H54 (cell line): ENCODE measurements at regions not wholly inside any gene's neighbourhood (a gene's known extent, or its start where the extent isn't known, plus 50 kb on each side); places are given as distances from the start of the nearest gene placed in this dataset.
A peak's percentile ranks its signal among the peaks of the same experiment; 100 is the strongest.
"Not testable (repeated sequence)": the region's sequence is repeated elsewhere in the genome, so short reads cannot be mapped to it uniquely, and the experiment has no call there.

ENCODE experiments used
- DNase-seq: peaks from one replicate; pipeline ENCODE4 v3.0.0; 2011; ENCODE audit warnings: low spot score, mixed read lengths; ENCODE audit not compliant: insufficient read length
- FAIRE-seq: peaks from 3 replicates; lab custom pipeline; 2011; peaks lifted over from hg19 to GRCh38; lab: Jason Lieb, UNC
- POLR2A ChIP-seq: IDR thresholded peaks from 2 replicates; pipeline ENCODE4 v1.6.1; 2011; ENCODE audit warnings: low read depth, mild to moderate bottlenecking, low read length

GRCh38 chr18:55753643-55754263 lies 165.8 kb upstream of the TCF4 start:
- DNase-seq (peak; percentile 16), FAIRE-seq (peak; percentile 61)
- TF ChIP-seq POLR2A, result no peak

- TF ChIP-seq POLR2A, result no peak
- FAIRE-seq, result no peak
- DNase-seq, result no peak
These were observed 163.5 kb upstream of the TCF4 start for GRCh38 chr18:55751476-55751875.

GRCh38 chr18:55748227-55748738 lies 160.3 kb upstream of the TCF4 start:
- no peak for TF ChIP-seq POLR2A
- DNase-seq (no peak), FAIRE-seq (no peak)

GRCh38 chr18:55744206-55744605 lies 156.2 kb upstream of the TCF4 start:
- TF ChIP-seq POLR2A, result no peak
- FAIRE-seq, result no peak
- no peak for DNase-seq

GRCh38 chr18:55743736-55744135 lies 155.7 kb upstream of the TCF4 start:
- DNase-seq, result no peak
- no peak for FAIRE-seq
- TF ChIP-seq POLR2A, result no peak

GRCh38 chr18:55743133-55743532 lies 155.1 kb upstream of the TCF4 start:
- TF ChIP-seq POLR2A, result no peak
- FAIRE-seq, result no peak
- DNase-seq, result no peak

GRCh38 chr18:55739488-55739887 lies 151.5 kb upstream of the TCF4 start:
- no peak for FAIRE-seq

GRCh38 chr18:55738483-55739114 lies 150.6 kb upstream of the TCF4 start:
- TF ChIP-seq POLR2A, result no peak
- FAIRE-seq (no peak), DNase-seq (no peak)

More at GRCh38 chr18:55739488-55739887, 151.5 kb upstream of the TCF4 start:
- no peak for DNase-seq
- no peak for TF ChIP-seq POLR2A

GRCh38 chr18:55737781-55738468 lies 149.9 kb upstream of the TCF4 start:
- DNase-seq, result no peak
- TF ChIP-seq POLR2A, result no peak
- FAIRE-seq, result no peak

GRCh38 chr18:55737266-55737665 lies 149.3 kb upstream of the TCF4 start:
- DNase-seq (no peak), FAIRE-seq (no peak)
- no peak for TF ChIP-seq POLR2A

- DNase-seq (no peak), FAIRE-seq (no peak)
- TF ChIP-seq POLR2A, result no peak
These were observed 148.0 kb upstream of the TCF4 start for GRCh38 chr18:55735969-55736368.

GRCh38 chr18:55735199-55735855 lies 147.3 kb upstream of the TCF4 start:
- DNase-seq (no peak), FAIRE-seq (no peak)
- no peak for TF ChIP-seq POLR2A

GRCh38 chr18:55732227-55733106 lies 144.5 kb upstream of the TCF4 start:
- peak; percentile 27 for FAIRE-seq
- TF ChIP-seq POLR2A, result no peak

GRCh38 chr18:55731594-55732042 lies 143.6 kb upstream of the TCF4 start:
- no peak for TF ChIP-seq POLR2A
- DNase-seq (no peak), FAIRE-seq (no peak)

More at GRCh38 chr18:55732227-55733106, 144.5 kb upstream of the TCF4 start:
- DNase-seq, result no peak

GRCh38 chr18:55721006-55721405 lies 133.0 kb upstream of the TCF4 start:
- not testable (repeated sequence) for FAIRE-seq, DNase-seq
